Activated CD8-positive, alpha-beta memory T cell treated with anti-CD3 and anti-CD28 coated beads for 36 hours (primary cell): ENCODE measurements at regions not wholly inside any gene's neighbourhood (a gene's known extent, or its start where the extent isn't known, plus 50 kb on each side); places are given as distances from the start of the nearest gene placed in this dataset.

ENCODE experiments used
- CTCF ChIA-PET: fragments of 350-600 bp; sonication (Branson Sonifier 250); formaldehyde crosslinking; loops from one replicate; lab custom pipeline; 2021; ENCODE audit warnings: antibody characterized with exemption; lab: Charles Lee
- POLR2A ChIA-PET: fragments of 350-600 bp; sonication (Branson Sonifier 250); formaldehyde crosslinking; loops from one replicate; lab custom pipeline; 2021; ENCODE audit warnings: antibody characterized with exemption; lab: Charles Lee

DNA sequence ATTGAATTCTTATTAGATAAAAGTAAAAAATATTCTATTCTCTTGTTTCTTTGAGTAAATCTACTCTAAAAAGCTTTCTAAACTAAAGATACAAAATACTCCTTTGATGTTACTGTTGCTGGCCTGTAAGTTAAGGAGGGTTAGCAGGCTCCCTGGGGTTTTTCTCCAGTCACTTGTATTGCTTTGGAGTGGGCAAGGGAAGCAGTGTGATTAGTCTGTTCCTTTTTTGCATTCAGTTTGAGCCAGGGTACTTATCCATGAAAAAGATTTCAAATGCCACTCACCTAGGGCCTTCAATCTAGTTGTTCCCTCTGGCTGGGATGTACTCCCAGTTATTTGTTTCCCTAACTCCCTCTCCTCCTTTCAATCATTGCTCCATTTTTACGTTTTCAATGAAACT lies 256.2 kb upstream of the SMC2 start:
- ChIA-PET CTCF (no interaction called here), POLR2A (no interaction called here)

DNA sequence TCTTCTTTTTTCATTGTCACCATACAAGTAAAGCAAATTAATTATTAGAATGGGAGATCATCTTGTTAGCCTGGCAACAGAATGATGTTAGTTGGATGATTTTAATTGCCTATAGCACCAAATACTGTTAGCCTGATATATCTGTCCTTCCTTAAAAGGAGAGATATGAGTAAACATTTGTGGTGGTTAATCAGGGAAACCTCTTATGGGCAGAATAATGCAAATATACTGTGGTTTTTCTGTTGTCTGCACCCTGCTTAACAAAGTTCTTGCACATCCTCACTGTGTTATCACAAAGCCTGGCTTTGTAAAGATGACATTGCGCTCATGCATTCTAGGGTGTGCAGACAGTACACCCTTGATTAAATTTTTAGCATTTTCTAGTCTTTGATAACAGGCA lies 254.9 kb upstream of the SMC2 start:
- CTCF ChIA-PET, result no interaction called here
- POLR2A ChIA-PET, result no interaction called here

DNA sequence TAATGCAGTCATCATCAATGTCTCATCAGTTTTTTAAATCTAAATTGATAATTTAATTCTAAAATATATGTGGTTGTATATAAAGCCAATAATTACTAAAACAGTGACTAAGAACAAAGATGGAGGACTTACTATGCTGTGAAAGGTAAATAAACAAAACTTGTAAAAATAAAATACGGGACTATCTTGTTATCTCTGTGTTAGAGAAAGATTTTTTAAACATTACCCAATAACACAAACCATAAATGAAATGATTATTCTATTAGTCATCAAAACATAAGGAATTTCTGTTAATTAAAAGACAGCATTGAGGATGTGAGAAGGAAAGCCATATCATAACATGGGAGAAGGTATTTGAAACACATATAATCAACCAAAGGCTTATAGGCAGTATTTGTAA lies 226.2 kb upstream of the SMC2 start:
- POLR2A ChIA-PET, result no interaction called here
- CTCF ChIA-PET, result no interaction called here

DNA sequence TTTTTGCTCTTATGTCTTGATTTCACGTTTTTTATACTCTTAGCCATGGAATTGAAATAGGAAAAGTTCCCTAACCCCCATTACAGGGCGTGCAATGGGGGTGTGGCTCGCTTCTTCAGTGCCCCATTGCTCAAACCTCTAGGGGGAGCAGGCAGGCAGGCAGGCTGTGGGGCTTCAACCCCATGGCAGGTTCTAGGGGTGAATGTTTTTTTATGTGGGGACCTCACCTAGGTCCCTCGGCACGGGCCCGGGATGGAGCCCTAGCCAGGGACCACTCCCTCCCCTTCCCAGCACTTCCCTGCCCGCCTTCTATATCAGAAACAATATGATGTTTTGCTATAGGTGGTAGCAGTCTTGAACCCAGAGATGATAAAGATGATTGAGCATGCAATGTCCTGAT lies 221.3 kb upstream of the SMC2 start:
- CTCF ChIA-PET, result no interaction called here
- POLR2A ChIA-PET, result no interaction called here

DNA sequence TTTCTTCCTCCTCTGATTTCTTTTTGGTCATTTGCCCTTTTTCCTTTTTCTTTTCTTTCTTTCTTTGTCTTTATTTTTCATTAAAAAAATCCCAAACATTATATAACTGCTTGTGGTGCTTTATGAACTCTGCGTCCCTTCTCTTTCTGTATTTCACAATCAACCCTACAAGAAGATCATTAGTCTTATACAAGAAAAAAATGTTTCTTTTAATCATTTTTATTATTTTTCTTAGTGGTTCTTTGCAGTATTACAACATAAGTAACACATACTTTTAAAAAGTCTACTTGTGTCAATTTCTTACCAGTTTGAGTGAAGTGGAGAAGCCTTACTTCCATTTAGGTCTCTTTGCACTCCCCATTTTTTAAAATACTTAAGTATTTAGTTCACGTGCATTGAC lies 212.7 kb upstream of the SMC2 start:
- POLR2A ChIA-PET, result no interaction called here
- CTCF ChIA-PET, result no interaction called here

DNA sequence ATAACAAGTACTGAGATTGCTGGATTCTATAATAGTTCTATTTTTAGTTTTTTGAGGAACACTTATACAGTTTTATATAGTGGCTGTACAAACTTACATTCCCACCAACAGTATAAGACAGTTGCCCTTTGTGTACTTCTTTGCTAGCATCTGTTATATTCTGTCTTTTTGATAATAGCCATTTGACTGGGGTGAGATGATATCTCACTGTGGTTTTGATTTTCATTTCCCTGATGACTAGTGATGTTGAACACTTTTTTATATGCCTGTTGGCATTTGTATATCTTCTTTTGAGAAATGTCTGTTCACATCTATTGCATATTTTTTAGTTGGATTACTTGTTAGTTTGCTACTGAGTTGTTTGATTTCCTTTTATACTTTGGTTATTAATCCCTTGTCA lies 204.1 kb upstream of the SMC2 start:
- ChIA-PET POLR2A (no interaction called here), CTCF (no interaction called here)

DNA sequence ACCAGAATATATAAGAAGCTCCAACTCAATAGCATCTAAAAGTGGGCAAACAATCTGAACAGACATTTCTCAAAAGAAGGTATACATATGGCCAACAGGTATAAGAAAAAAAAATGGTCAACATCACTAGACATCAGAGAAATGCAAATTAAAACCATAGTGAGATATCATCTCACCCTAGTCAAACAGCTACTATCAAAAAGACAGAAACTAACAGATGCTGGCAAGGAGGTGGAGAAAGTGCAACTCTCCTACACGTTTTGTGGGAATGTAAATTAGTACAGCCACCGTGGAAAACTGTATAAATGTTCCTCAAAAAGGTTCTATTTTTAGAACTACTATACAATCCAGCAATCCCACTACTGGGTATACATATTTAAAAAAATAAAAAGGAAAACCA lies 199.9 kb upstream of the SMC2 start:
- ChIA-PET CTCF (no interaction called here), POLR2A (no interaction called here)

DNA sequence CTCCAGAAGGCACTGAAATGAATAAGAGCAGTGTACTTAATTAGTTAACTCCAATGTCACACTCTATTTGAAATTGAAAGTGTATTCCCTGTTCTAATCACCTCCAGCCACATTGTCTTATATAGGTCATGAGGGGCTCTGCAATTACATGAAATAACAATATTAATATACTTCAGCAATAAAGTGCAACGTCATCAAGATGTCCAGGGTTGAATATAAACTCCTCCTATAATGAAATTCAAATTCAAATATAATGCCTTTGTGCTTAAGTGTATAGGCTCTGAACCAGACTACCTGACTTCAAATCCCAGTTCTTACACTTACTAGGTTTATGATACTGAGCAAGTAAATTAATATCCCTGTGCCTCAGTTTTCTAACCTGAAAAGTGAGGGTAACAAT lies 195.6 kb upstream of the SMC2 start:
- CTCF ChIA-PET, result no interaction called here

DNA sequence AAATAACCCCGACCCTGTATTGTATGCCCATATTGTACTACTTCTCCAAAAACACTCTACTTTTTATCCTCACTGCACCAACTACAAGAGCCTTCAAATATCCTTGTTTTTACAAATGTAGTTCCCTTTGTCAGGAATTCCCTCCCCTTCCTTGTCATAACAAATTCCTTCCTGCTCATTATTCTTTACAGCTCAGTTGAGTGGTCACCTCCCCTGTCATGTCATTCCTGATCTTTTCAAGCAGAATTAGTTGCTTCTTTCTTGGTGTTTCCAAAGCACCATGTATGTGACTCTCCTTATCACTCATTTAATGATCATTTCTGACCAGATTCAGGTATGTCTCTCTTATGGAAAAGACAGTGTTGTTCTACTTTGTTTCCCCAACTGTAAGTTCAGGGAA lies 194.2 kb upstream of the SMC2 start:
- ChIA-PET CTCF (no interaction called here), POLR2A (no interaction called here)

More for the DNA sequence above, 195.6 kb upstream of the SMC2 start:
- POLR2A ChIA-PET, result no interaction called here

DNA sequence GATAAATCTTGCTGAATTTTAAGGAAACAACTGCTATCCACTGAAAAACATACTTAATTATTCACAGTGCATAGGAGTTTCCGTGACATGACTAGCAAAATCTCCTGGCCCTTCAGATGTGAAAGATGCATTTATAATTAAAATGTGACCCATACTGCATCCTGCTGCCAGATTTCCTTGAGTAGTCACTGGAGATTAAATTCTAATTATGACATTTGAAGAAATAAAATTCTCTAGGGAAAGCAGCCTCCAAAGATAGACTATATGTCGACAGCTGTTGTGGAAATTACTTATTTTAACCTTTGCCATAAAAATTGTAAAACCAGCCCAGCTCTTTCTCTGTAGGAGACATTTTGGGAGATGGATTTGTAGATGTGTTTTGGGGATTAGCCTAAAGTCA lies 193.6 kb upstream of the SMC2 start:
- ChIA-PET CTCF (no interaction called here), POLR2A (no interaction called here)

DNA sequence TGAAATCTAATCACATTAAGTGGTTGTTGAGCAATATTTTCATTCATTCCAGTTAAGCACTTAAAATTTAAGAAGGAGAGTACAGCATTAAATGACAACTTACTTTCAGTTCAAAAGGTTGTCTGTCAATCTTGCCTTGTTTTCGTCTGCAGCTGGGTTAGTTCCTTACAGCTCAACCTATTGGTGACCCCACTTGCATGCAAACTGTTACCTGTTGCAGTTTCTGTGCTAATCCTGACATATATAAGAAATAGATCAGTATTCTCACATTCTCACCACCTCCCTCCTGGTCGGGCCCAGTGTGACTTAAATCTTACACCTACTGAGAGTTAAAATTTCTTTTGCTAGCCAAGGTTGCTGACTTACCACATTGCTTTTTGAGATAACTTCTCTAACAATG lies 191.8 kb upstream of the SMC2 start:
- ChIA-PET CTCF (no interaction called here), POLR2A (no interaction called here)

DNA sequence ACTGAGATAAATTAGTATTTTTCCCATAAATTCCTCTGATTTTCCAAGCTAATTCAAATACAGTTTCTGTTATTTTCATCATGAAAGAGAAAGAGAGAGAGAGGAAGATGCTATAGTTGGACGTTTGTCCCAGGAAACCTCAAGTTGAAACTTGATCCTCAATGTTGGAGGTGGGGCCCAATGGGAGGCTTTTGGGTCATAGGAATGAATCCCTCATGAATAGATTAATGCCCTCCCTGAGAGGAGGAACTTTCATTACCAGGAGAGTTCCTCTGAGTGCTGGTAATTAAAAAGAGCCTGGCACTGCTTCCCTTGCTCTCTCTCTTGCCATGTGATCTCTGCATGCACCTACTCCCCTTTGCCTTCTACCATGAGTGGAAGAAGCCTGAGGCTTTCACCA lies 189.9 kb upstream of the SMC2 start:
- ChIA-PET CTCF (no interaction called here), POLR2A (no interaction called here)

DNA sequence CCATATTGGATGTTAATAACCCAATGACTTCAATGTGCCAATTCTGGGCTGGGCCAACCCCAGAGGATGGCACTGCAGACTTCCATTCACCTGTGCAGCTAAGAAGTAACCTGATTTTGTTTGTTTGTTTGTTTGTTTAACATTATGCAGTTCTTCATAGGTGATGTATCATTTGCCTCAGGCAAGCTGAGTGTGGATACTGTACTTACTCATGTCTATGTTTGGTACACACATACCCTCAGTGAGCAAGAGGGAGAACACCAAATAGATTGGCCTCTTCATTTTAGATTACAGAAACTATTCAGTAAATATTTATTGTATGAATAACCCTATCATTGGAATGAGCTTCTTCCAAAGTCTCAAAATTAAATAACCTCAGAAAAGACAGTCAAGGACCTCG lies 180.2 kb upstream of the SMC2 start:
- CTCF ChIA-PET, result no interaction called here

DNA sequence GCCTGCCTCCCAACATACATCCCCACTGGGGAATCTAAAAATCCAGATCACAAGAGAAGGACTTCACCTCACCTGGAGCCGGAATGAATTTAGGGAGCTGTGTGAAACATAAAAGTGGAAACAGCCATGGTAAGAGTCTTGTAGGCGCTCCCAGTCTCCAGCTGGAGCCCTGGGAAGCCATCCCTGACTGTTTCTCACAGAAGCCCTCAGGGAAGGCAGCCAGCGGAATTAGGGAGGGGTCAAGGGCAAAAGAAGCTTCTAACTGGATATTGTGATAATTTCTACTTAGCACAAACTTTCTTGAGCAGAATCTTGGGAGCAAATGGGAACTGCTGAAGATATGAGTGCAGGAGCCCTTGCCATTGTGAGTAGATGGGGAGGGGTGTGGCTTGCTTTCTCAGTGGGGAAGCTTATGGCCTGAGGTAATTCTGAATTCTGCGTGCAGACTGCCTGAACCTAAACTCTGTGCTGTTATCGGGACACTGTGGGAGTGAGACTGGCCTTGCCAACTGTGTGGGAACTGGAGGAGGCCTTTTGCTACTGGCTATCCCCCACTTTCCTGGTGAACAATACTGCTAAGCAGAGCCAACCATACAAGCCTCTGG lies 174.4 kb upstream of the SMC2 start:
- POLR2A ChIA-PET, result no interaction called here
- CTCF ChIA-PET, result no interaction called here

More for the DNA sequence above, 180.2 kb upstream of the SMC2 start:
- POLR2A ChIA-PET, result no interaction called here

DNA sequence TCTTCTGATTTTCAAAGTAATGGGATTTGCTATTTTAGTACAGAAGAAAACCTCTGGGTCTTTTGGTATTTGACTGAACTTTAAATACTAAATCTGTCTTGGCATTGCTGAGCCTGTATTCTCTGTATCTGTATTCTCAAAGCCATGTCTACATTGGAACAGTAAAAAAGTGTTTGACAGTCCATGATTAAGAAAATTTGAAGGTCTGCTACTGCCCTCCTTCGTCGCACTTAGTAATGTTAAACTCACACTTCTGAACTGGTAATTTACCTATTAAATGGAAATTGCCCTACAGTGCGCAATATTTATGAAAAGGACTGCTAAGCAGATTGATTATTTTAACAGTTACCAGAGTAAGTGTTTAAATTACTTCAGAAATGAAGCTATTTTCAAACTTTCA lies 165.7 kb upstream of the SMC2 start:
- ChIA-PET POLR2A (no interaction called here), CTCF (no interaction called here)

DNA sequence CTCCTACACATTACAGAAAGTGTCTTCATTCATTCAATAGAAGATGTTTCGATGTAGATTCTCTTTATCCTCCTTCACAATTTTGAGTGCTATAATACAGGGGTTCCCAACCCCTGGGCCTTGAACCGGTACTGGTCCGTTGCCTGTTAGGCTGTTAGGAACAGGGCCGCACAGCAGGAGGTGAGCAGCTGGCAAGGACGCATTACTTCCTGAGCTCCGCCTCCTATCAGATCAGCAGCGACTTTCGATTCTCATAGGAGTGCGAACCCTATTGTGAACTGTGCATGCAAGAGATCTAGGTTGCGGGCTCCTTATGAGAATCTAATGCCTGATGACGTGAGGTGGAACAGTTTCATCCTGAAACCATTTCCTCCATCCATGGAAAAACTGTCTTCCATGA lies 153.0 kb upstream of the SMC2 start:
- POLR2A ChIA-PET, result no interaction called here
- CTCF ChIA-PET, result no interaction called here

DNA sequence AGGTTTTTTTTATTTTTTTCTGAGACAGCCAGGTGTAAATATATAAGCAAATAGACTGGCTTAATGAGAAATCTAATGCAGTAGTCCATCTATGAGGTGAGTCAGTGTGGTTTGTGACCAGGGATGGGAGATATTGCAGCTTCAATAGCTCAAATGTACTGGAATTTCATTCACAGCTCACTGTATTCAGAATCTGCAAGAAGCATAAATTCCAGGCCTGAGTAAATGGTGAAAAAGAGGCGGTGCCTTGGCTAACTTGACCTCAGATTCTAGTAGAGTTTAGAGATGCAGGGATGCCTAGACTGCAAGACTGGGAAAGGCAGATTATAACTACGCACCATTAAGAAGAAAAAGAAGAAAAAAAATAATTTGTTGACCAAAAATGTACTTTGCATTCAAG lies 151.9 kb upstream of the SMC2 start:
- ChIA-PET CTCF (no interaction called here), POLR2A (no interaction called here)

DNA sequence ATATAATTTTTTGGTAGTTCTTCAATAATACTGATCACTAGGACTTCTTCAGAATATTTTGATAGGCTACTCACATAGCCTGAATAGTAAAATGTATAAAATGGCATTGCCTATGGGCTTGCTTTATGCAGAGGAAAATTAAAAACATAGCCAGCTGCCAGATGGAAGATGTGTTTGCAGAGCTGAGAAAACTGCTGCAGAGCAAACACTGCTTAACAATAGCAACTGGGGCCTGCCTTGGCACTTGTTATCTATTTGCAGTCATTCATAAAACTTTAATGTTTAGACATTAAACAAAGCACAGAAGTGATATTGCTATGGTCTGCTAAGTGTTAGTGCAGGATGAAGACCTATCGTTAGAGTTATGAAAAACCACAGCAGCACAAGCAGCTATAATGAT lies 151.5 kb upstream of the SMC2 start:
- ChIA-PET POLR2A (no interaction called here), CTCF (no interaction called here)

DNA sequence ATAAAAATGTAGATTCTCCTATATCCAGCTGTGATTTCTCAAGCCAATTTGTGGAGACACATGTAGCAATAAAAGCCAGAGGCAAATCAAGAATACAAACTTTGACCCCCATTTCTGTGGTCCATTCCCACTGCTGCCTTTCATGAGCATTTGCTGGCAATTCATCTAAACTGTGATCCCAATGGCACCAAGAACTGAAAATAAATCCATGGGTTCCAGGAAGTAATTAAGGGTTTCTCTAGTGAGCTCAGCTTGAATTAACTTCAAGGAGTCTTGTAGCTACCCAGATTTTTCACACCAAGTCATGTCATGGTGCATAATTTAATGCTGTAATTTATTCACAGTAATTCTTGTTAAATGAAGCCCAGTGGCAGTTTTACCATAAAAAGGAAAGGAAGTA lies 145.0 kb upstream of the SMC2 start:
- POLR2A ChIA-PET, result no interaction called here
- CTCF ChIA-PET, result no interaction called here

DNA sequence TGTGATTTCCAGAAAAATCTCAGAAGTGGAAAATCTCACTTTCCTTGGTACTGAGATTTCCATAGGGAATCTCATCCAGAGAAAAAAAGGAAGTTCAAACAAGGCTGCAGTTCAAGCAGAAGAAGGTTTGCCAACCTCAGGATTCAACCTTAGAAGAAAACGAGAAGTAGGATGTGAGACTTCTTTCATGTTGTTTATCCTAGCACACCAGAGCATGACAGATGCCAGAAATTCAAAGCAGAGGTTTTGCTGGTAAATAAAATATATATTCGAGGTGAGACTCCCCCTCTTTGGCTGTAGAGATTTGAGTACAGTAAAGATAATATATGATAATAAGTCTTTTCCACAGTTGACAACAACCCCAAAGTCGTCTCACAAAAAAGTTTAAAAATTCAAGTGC lies 116.9 kb upstream of the SMC2 start:
- ChIA-PET POLR2A (no interaction called here), CTCF (no interaction called here)

DNA sequence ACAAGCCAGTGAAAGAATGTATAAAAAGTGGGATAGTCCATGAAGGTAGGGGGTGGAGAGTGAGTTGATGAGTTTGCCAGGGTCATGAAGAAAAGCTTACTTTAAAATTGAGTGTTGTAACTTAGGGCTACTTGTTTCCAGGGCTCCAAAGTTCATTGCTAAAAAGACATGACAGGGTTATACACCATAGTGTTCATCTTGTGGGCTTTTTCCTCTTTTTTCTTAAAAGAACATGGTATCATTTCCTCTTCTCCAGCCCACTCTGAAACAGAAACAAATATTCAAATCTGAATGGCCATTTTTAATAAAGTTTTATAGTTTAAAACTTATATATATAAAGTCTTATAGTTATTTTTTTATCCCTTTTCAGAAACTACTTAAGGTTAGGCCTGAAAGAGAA lies 115.7 kb upstream of the SMC2 start:
- ChIA-PET CTCF (no interaction called here), POLR2A (no interaction called here)

DNA sequence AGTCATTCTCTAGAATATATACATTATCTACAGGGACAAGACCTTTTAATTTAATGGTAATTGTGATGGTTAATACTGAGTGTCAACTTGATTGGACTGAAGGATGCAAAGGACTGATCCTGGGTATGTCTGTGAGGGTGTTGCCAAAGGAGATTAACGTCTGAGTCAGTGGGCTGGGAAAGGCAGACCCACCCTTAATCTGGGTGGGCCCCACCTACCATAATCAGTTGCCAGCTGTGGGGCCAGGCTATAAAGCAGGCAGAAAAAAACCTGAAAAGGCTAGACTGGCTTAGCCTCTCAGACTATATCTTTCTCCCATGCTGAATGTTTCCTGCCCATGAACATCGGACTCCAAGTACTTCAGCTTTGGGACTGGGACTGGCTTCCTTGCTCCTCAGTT lies 112.2 kb upstream of the SMC2 start:
- ChIA-PET CTCF (no interaction called here), POLR2A (no interaction called here)

DNA sequence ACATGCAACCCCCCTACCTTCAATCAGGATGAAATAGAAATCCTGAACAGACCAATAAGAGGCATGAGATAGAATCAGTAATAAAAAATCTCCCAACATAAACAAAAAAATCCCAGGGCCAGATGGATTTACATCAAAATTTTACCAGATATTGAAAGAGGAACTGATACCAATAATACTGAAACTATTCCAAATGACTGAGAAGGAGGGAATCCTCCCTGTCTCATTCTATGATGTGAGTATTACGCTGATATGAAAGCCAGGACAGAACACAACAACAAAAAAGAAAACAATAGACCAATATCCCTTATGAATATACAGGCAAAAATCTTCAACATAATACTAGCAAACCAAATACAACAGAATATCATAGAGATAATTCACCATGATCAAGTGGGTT lies 109.0 kb upstream of the SMC2 start:
- ChIA-PET CTCF (no interaction called here), POLR2A (no interaction called here)
